CD14-positive monocyte (primary cell): ENCODE measurements at regions not wholly inside any gene's neighbourhood (a gene's known extent, or its start where the extent isn't known, plus 50 kb on each side); places are given as distances from the start of the nearest gene placed in this dataset.

Source experiments
- DNase-seq, 3 donors: peaks; one replicate each; pipeline ENCODE4 v3.0.0-alpha.2; 2011 to 2022
- H2AFZ ChIP-seq: 2 replicates; pipeline ENCODE4 v1.6.0; 2012; ENCODE audit warnings: mild to moderate bottlenecking, low read depth, low read length, inconsistent platforms; ENCODE audit not compliant: insufficient read depth, poor library complexity, severe bottlenecking
- H3K27ac ChIP-seq, 2 donors: 1 replicate in 1 of 2; 2 replicates in 1 of 2; pipeline ENCODE4 v1.5.1; 2012 to 2013; ENCODE audit warnings: low read length in 2 of 2, control low read depth in 1 of 2, inconsistent platforms in 1 of 2, low read depth in 1 of 2, mild to moderate bottlenecking in 1 of 2
- H3K27me3 ChIP-seq, 2 donors: one replicate each; pipeline versions ENCODE4 v1.6.0 to v1.6.1; 2011 to 2013; ENCODE audit warnings: low read length in 2 of 2; ENCODE audit not compliant: control insufficient read depth in 2 of 2, insufficient read depth in 2 of 2
- H3K36me3 ChIP-seq, 2 donors: replicated peaks in 1 of 2; 1 replicate in 1 of 2; 2 replicates in 1 of 2; pipeline versions ENCODE4 v1.5.1 to v1.6.1; 2012 to 2013; ENCODE audit warnings: low read length in 2 of 2, control low read depth in 1 of 2, inconsistent platforms in 1 of 2, mild to moderate bottlenecking in 1 of 2; ENCODE audit not compliant: insufficient read depth in 2 of 2, control insufficient read depth in 1 of 2
- H3K4me1 ChIP-seq, 2 donors: 1 replicate in 1 of 2; 2 replicates in 1 of 2; pipeline versions ENCODE4 v1.5.1 to v1.6.1; 2012 to 2013; ENCODE audit warnings: low read length in 2 of 2, control low read depth in 1 of 2, inconsistent platforms in 1 of 2, mild to moderate bottlenecking in 1 of 2, moderate library complexity in 1 of 2; ENCODE audit not compliant: insufficient read depth in 2 of 2, control insufficient read depth in 1 of 2
- H3K4me2 ChIP-seq: replicated peaks from 2 replicates; pipeline ENCODE3; 2012; ENCODE audit warnings: low read length, moderate library complexity, mild to moderate bottlenecking; ENCODE audit not compliant: poor library complexity, severe bottlenecking; ENCODE audit errors: extremely low read depth
- H3K4me3 ChIP-seq, 3 experiments: fragments of 200-600 bp in 1 of 3; sonication (generic) in 1 of 3; replicated peaks in 1 of 3; 1 replicate in 2 of 3; 2 replicates in 1 of 3; pipeline ENCODE4 v1.5.1; 2011 to 2013; ENCODE audit warnings: low read length in 3 of 3, mild to moderate bottlenecking in 3 of 3, control low read depth in 2 of 3, low read depth in 2 of 3, inconsistent platforms in 1 of 3, moderate library complexity in 1 of 3
- H3K79me2 ChIP-seq: 2 replicates; pipeline ENCODE4 v1.6.0; 2012; ENCODE audit warnings: mild to moderate bottlenecking, control low read depth, inconsistent platforms, low read length, moderate library complexity; ENCODE audit not compliant: insufficient read depth
- H3K9ac ChIP-seq: 2 replicates; pipeline ENCODE4 v1.6.0; 2017; ENCODE audit warnings: low read length, mild to moderate bottlenecking; ENCODE audit not compliant: insufficient read depth, poor library complexity, severe bottlenecking
- H3K9me3 ChIP-seq, 2 donors: replicated peaks in 1 of 2; 1 replicate in 1 of 2; 2 replicates in 1 of 2; pipeline versions ENCODE4 v1.5.1 to v1.6.1; 2012 to 2013; ENCODE audit warnings: low read length in 2 of 2, control low read depth in 1 of 2; ENCODE audit not compliant: control insufficient read depth in 1 of 2, insufficient read depth in 1 of 2
- H4K20me1 ChIP-seq: 2 replicates; pipeline ENCODE4 v1.6.0; 2012; ENCODE audit warnings: mild to moderate bottlenecking, low read length, control low read depth, moderate library complexity; ENCODE audit not compliant: insufficient read depth
- H3K27ac Mint-ChIP-seq, 7 donors: one replicate each; pipeline ENCODE4 v1.8.0; 2020; ENCODE audit warnings: mild to moderate bottlenecking in 7 of 7, mixed read lengths in 7 of 7, moderate library complexity in 6 of 7, inconsistent platforms in 2 of 7
- H3K27me3 Mint-ChIP-seq, 3 donors: one replicate each; pipeline ENCODE4 v1.8.0; 2021 to 2022; ENCODE audit warnings: low read depth in 3 of 3, mild to moderate bottlenecking in 3 of 3, mixed read lengths in 3 of 3, moderate library complexity in 3 of 3, inconsistent platforms in 1 of 3
- H3K36me3 Mint-ChIP-seq, 2 donors: one replicate each; pipeline ENCODE4 v1.8.0; 2020; ENCODE audit warnings: mixed read lengths in 2 of 2, inconsistent platforms in 1 of 2, mild to moderate bottlenecking in 1 of 2
- H3K4me1 Mint-ChIP-seq: one replicate; pipeline ENCODE4 v1.8.0; 2020; ENCODE audit warnings: mild to moderate bottlenecking, mixed read lengths
- H3K4me3 Mint-ChIP-seq, 2 donors: one replicate each; pipeline ENCODE4 v1.8.0; 2020; ENCODE audit warnings: mild to moderate bottlenecking in 2 of 2, mixed read lengths in 2 of 2, moderate library complexity in 1 of 2
- H3K9me3 Mint-ChIP-seq, 7 donors: one replicate each; pipeline ENCODE4 v1.8.0; 2020 to 2022; ENCODE audit warnings: mixed read lengths in 7 of 7, mild to moderate bottlenecking in 6 of 7, moderate library complexity in 6 of 7, inconsistent platforms in 2 of 7
- WGBS: methylation state at CpG from one replicate; pipeline ENCODE4 v1.1.5; 2013; ENCODE audit warnings: missing lambda C conversion rate; ENCODE audit not compliant: insufficient coverage; 5-methylcytosine and 5-hydroxymethylcytosine counted together
- intact Hi-C, 2 donors: fragments of 100-400 bp; cut with micrococcal nuclease; formaldehyde crosslinking; loops; one replicate each; pipeline versions ENCODE4 v1.15.0 to v1.15.1; 2023
- TF ChIP-seq, protein P1 (sequence below): fragments of 200-600 bp; IDR thresholded peaks from one replicate; pipeline ENCODE4 v1.8.0; 2022; ENCODE audit warnings: antibody characterized with exemption, mild to moderate bottlenecking

DNA sequence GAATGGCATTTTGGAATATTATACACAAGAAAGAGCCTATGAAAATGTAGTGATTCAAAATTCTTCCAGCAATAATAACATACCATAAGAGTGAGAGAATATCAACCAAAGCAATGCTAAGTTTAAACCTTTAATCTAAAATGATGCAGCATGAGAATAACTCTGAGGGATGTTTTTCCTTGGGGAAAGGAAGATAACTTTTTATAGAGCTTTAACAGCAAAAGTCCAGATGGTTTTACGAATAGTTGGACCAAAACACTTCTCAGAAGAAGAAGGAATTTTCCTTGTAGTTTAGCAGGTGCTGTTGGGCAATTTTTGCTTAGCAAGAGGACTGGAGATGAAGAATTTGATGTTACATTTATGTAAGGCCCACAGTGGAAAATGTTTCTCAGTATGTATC, 1503.2 kb downstream of the HACE1 start:
- peaks cover 0 to 9% of the 10 kb centered on the region in 2 donors for H3K9me3 ChIP-seq
- Mint-ChIP-seq H3K27ac (no peak overlapping the region), H3K4me3 (no peak overlapping the region), H3K27me3 (peaks cover 0 to 2% (median 0%) of the 10 kb centered on the region in 3 donors), H3K4me1 (no peaks in the 10 kb centered on the region), H3K9me3 (peaks cover 0 to 5% (median 3%) of the 10 kb centered on the region in 7 donors), H3K36me3 (no peaks in the 10 kb centered on the region)
- TF ChIP-seq, protein P1, sequence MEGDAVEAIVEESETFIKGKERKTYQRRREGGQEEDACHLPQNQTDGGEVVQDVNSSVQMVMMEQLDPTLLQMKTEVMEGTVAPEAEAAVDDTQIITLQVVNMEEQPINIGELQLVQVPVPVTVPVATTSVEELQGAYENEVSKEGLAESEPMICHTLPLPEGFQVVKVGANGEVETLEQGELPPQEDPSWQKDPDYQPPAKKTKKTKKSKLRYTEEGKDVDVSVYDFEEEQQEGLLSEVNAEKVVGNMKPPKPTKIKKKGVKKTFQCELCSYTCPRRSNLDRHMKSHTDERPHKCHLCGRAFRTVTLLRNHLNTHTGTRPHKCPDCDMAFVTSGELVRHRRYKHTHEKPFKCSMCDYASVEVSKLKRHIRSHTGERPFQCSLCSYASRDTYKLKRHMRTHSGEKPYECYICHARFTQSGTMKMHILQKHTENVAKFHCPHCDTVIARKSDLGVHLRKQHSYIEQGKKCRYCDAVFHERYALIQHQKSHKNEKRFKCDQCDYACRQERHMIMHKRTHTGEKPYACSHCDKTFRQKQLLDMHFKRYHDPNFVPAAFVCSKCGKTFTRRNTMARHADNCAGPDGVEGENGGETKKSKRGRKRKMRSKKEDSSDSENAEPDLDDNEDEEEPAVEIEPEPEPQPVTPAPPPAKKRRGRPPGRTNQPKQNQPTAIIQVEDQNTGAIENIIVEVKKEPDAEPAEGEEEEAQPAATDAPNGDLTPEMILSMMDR = no peak
- no peaks in the 10 kb centered on the region for H3K36me3 ChIP-seq
- H3K9ac ChIP-seq = no peak overlapping the region
- WGBS = no CpG with 5 or more reads among the region's 1 CpG
- H3K4me3 ChIP-seq = no peak overlapping the region
- no peak overlapping the region for H3K27ac ChIP-seq
- no peaks in the 10 kb centered on the region for H3K79me2 ChIP-seq
- H4K20me1 ChIP-seq = no peaks in the 10 kb centered on the region
- no peak overlapping the region for H3K4me2 ChIP-seq
- H3K4me1 ChIP-seq = no peaks in the 10 kb centered on the region
- no peak for DNase-seq
- intact Hi-C loops = no loop called here
- H2AFZ ChIP-seq = no peak overlapping the region
- H3K27me3 ChIP-seq = no peaks in the 10 kb centered on the region

DNA sequence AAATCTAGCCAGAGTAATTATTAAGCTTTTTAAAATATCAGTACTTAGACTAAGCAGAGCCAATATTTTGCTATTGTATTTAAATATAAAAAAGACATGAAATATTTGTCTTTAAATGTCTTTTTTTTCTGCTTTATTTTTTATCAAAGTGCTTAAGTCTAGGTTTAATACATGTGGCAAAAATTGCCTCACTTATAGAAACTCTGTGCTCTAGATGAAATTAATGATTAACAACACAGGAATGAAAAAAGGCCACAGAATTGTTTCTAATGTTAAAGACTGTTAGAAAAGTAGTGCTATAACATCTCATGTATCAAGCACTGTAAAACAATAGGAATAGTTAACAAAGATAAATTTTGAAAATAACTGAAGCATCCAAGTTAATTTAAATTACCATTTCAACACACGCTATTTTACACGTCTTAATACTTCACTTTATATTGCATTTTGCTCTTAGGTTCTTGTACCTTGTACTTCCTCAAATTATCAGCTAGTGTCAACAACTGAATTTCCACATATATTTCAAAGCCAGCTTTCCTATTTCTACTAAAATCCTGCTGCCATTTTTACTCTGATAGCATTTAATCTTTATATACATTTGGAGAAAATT, 1515.1 kb downstream of the HACE1 start:
- Histone ChIP-seq H3K4me2 (no peak overlapping the region), H3K9me3 (no peaks in the 10 kb centered on the region), H3K4me3 (no peak overlapping the region), H3K4me1 (no peaks in the 10 kb centered on the region), H3K9ac (no peak overlapping the region), H4K20me1 (no peaks in the 10 kb centered on the region), H3K27me3 (no peaks in the 10 kb centered on the region), H3K79me2 (no peaks in the 10 kb centered on the region), H3K36me3 (no peaks in the 10 kb centered on the region), H2AFZ (no peak overlapping the region), H3K27ac (no peak overlapping the region)
- H3K4me3 Mint-ChIP-seq = no peak overlapping the region
- H3K4me1 Mint-ChIP-seq = no peaks in the 10 kb centered on the region
- 0% methylated on average over 1 of the region's 2 CpGs for WGBS
- intact Hi-C loops = no loop called here
- H3K36me3 Mint-ChIP-seq = no peaks in the 10 kb centered on the region
- H3K27ac Mint-ChIP-seq = no peak overlapping the region
- H3K9me3 Mint-ChIP-seq = peaks cover 0 to 4% (median 0%) of the 10 kb centered on the region in 7 donors
- TF ChIP-seq, protein P1 = no peak
- DNase-seq = no peak
- no peaks in the 10 kb centered on the region for H3K27me3 Mint-ChIP-seq
